ENCODE measurements at regions not wholly inside any gene's neighbourhood (a gene's known extent, or its start where the extent isn't known, plus 50 kb on each side); places are given as distances from the start of the nearest gene placed in this dataset.

- DNase-seq, result no peak
Observed at GRCh38 chr9:105864248-105864898, 170.0 kb downstream of the TMEM38B start.

GRCh38 chr9:105865285-105865684, 170.9 kb downstream of the TMEM38B start:
- no peak for DNase-seq

GRCh38 chr9:105871540-105871939, 177.2 kb downstream of the TMEM38B start:
- DNase-seq, result no peak

GRCh38 chr9:105873801-105874200, 179.5 kb downstream of the TMEM38B start:
- DNase-seq, result no peak

GRCh38 chr9:105877721-105878120, 183.4 kb downstream of the TMEM38B start:
- DNase-seq, result peak; percentile 79

- no peak for DNase-seq
Observed at GRCh38 chr9:105879181-105879580, 184.8 kb downstream of the TMEM38B start.

GRCh38 chr9:105880517-105880916, 186.2 kb downstream of the TMEM38B start:
- no peak for DNase-seq

- no peak for DNase-seq
Observed at GRCh38 chr9:105881021-105881420, 186.7 kb downstream of the TMEM38B start.

GRCh38 chr9:105881654-105882349, 187.5 kb downstream of the TMEM38B start:
- DNase-seq, result peak; percentile 65

GRCh38 chr9:105883847-105884246, 189.5 kb downstream of the TMEM38B start:
- DNase-seq, result no peak

GRCh38 chr9:105884416-105884815, 190.1 kb downstream of the TMEM38B start:
- no peak for DNase-seq

- no peak for DNase-seq
Observed at GRCh38 chr9:105886136-105886535, 191.8 kb downstream of the TMEM38B start.

GRCh38 chr9:105887679-105888078, 193.3 kb downstream of the TMEM38B start:
- no peak for DNase-seq

GRCh38 chr9:105890046-105890822, 195.9 kb downstream of the TMEM38B start:
- DNase-seq, result no peak

GRCh38 chr9:105900123-105900522, 205.8 kb downstream of the TMEM38B start:
- DNase-seq, result no peak

GRCh38 chr9:105901514-105902109, 207.3 kb downstream of the TMEM38B start:
- peak; percentile 49 for DNase-seq

GRCh38 chr9:105908069-105908468, 213.7 kb downstream of the TMEM38B start:
- DNase-seq, result no peak

- no peak for DNase-seq
Observed at GRCh38 chr9:105911104-105911911, 217.0 kb downstream of the TMEM38B start.

- no peak for DNase-seq
Observed at GRCh38 chr9:105912157-105912862, 218.0 kb downstream of the TMEM38B start.

- DNase-seq, result no peak
Observed at GRCh38 chr9:105912863-105913516, 218.6 kb downstream of the TMEM38B start.

- no peak for DNase-seq
Observed at GRCh38 chr9:105921057-105921726, 226.9 kb downstream of the TMEM38B start.

All from NCI-H1436 (cell line).